Epidermal melanocyte (primary cell): ENCODE measurements at regions not wholly inside any gene's neighbourhood (a gene's known extent, or its start where the extent isn't known, plus 50 kb on each side); places are given as distances from the start of the nearest gene placed in this dataset.
"Not testable (repeated sequence)": the region's sequence is repeated elsewhere in the genome, so short reads cannot be mapped to it uniquely, and the experiment has no call there.

Experiments used
- DNase-seq: peaks from one replicate; pipeline ENCODE4 v3.0.0; 2011; ENCODE audit warnings: low spot score; ENCODE audit not compliant: insufficient read length

- no peak for DNase-seq
Measured at GRCh38 chr1:163980394-163980793, 578.6 kb upstream of the PBX1 start.

GRCh38 chr1:163981500-163982030, 577.4 kb upstream of the PBX1 start:
- DNase-seq = no peak

GRCh38 chr1:163983097-163983496, 575.9 kb upstream of the PBX1 start:
- no peak for DNase-seq

- no peak for DNase-seq
Measured at GRCh38 chr1:163985700-163986099, 573.3 kb upstream of the PBX1 start.

GRCh38 chr1:163999131-163999530, 559.9 kb upstream of the PBX1 start:
- DNase-seq = no peak

GRCh38 chr1:164006186-164006585, 552.8 kb upstream of the PBX1 start:
- DNase-seq = not testable (repeated sequence)

- no peak for DNase-seq
Measured at GRCh38 chr1:164006621-164007020, 552.4 kb upstream of the PBX1 start.

- DNase-seq = no peak
Measured at GRCh38 chr1:164017239-164017638, 541.7 kb upstream of the PBX1 start.

GRCh38 chr1:164020391-164020790, 538.6 kb upstream of the PBX1 start:
- no peak for DNase-seq

- no peak for DNase-seq
Measured at GRCh38 chr1:164021813-164022212, 537.2 kb upstream of the PBX1 start.

GRCh38 chr1:164033782-164034181, 525.2 kb upstream of the PBX1 start:
- no peak for DNase-seq

- DNase-seq = no peak
Measured at GRCh38 chr1:164040754-164041153, 518.2 kb upstream of the PBX1 start.

- DNase-seq = no peak
Measured at GRCh38 chr1:164051782-164052181, 507.2 kb upstream of the PBX1 start.

- DNase-seq = no peak
Measured at GRCh38 chr1:164054331-164054730, 504.7 kb upstream of the PBX1 start.

GRCh38 chr1:164058198-164058597, 500.8 kb upstream of the PBX1 start:
- no peak for DNase-seq

GRCh38 chr1:164061528-164061927, 497.5 kb upstream of the PBX1 start:
- DNase-seq = no peak

- no peak for DNase-seq
Measured at GRCh38 chr1:164064501-164064900, 494.5 kb upstream of the PBX1 start.

- no peak for DNase-seq
Measured at GRCh38 chr1:164071288-164071687, 487.7 kb upstream of the PBX1 start.

GRCh38 chr1:164086832-164087231, 472.2 kb upstream of the PBX1 start:
- DNase-seq = no peak

GRCh38 chr1:164087906-164088453, 471.0 kb upstream of the PBX1 start:
- DNase-seq = no peak

GRCh38 chr1:164092603-164093353, 466.2 kb upstream of the PBX1 start:
- DNase-seq = no peak

GRCh38 chr1:164093543-164093942, 465.4 kb upstream of the PBX1 start:
- no peak for DNase-seq

GRCh38 chr1:164101802-164102201, 457.2 kb upstream of the PBX1 start:
- no peak for DNase-seq
